Endothelial cell of umbilical vein (primary cell): ENCODE measurements at regions not wholly inside any gene's neighbourhood (a gene's known extent, or its start where the extent isn't known, plus 50 kb on each side); places are given as distances from the start of the nearest gene placed in this dataset.

Experiments
- EZH2 ChIP-seq: IDR thresholded peaks from 2 replicates; pipeline ENCODE4 v1.6.1; 2012; ENCODE audit warnings: borderline replicate concordance, low read depth, mild to moderate bottlenecking, moderate library complexity, low read length, inconsistent platforms; ENCODE audit not compliant: severe bottlenecking
- POLR2A ChIP-seq: IDR thresholded peaks from 2 replicates; pipeline ENCODE4 v1.6.1; 2012; ENCODE audit warnings: low read depth, mild to moderate bottlenecking, control low read depth, low read length
- POLR2AphosphoS5 ChIP-seq: IDR thresholded peaks from 2 replicates; pipeline ENCODE4 v1.6.1; 2012; ENCODE audit warnings: low read depth, mild to moderate bottlenecking, control low read depth, low read length, moderate library complexity; ENCODE audit not compliant: insufficient read depth
- TF ChIP-seq, protein P1 (sequence below), 2 donors: IDR thresholded peaks; 1 replicate in 1 of 2; 2 replicates in 1 of 2; pipeline ENCODE4 v1.5.1; 2011; ENCODE audit warnings: low read length in 2 of 2, mild to moderate bottlenecking in 2 of 2, moderate library complexity in 2 of 2, control low read depth in 1 of 2, inconsistent platforms in 1 of 2, low read depth in 1 of 2; ENCODE audit not compliant: insufficient read depth in 1 of 2; ENCODE audit errors: extremely low read depth in 1 of 2

DNA sequence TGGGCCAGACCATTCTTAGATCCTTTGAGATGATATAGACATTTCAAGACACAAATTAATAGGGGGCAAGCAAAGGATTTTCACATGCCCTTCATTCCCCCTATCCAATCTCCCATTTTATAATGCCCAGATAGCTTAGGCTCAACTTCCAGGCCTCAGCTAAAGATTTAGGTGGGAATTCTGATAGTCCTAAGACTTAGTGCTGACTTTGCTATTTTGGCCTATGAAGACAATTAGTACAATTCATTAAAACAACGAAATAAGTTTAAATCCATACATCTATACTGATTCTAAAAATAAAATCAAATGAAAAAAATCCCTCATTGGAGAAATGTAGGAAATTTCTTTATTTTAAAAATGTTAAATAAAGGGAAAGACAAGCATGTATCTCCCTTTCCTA lies 259.5 kb downstream of the CBLN4 start:
- TF ChIP-seq, protein P1, sequence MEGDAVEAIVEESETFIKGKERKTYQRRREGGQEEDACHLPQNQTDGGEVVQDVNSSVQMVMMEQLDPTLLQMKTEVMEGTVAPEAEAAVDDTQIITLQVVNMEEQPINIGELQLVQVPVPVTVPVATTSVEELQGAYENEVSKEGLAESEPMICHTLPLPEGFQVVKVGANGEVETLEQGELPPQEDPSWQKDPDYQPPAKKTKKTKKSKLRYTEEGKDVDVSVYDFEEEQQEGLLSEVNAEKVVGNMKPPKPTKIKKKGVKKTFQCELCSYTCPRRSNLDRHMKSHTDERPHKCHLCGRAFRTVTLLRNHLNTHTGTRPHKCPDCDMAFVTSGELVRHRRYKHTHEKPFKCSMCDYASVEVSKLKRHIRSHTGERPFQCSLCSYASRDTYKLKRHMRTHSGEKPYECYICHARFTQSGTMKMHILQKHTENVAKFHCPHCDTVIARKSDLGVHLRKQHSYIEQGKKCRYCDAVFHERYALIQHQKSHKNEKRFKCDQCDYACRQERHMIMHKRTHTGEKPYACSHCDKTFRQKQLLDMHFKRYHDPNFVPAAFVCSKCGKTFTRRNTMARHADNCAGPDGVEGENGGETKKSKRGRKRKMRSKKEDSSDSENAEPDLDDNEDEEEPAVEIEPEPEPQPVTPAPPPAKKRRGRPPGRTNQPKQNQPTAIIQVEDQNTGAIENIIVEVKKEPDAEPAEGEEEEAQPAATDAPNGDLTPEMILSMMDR (IDR thresholded peaks at IDR 0.05; ENCODE audit: extremely low read depth in 1 of 2, insufficient read depth in 1 of 2, low read depth in 1 of 2, low read length in 2 of 2), result no peak
- TF ChIP-seq POLR2AphosphoS5 (no peak), EZH2 (no peak), POLR2A (no peak)
